Activated CD4-positive, alpha-beta T cell treated with anti-CD3 and anti-CD28 coated beads, Interleukin-10, Interleukin-2, amounts not matched to agents 100 ng/mL and 50 ng/mL, durations not matched to agents 16 hours and 8 hours (primary cell): ENCODE measurements at regions not wholly inside any gene's neighbourhood (a gene's known extent, or its start where the extent isn't known, plus 50 kb on each side); places are given as distances from the start of the nearest gene placed in this dataset.
A peak's percentile ranks its signal among the peaks of the same experiment; 100 is the strongest.
"Not testable (repeated sequence)": the region's sequence is repeated elsewhere in the genome, so short reads cannot be mapped to it uniquely, and the experiment has no call there.

Experiments used
- DNase-seq: peaks from one replicate; pipeline ENCODE4 v3.0.0-alpha.2; 2020

GRCh38 chr7:65145710-65146109 is 139.2 kb upstream of the ERV3-1 start:
- DNase-seq: not testable (repeated sequence)

- DNase-seq: not testable (repeated sequence)
These were observed 138.5 kb upstream of the ERV3-1 start for GRCh38 chr7:65145008-65145407.

DNA sequence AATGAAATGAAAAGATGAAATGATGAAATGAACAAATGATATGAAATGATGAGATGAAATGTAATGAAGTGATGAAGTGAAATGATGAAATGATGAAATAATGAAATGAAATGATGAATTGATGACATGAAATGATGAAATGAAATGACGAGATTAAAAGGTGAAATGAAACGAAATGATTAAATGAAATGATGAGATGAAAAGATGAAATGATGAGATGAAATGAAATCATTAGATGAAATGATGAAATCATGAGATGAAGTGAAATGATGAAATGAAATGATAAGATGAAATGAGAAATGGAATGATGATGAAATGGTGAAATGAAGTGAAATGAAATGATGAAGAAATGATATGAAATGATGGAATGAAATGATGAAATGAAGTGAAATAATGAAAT is 138.1 kb upstream of the ERV3-1 start:
- DNase-seq: not testable (repeated sequence)

DNA sequence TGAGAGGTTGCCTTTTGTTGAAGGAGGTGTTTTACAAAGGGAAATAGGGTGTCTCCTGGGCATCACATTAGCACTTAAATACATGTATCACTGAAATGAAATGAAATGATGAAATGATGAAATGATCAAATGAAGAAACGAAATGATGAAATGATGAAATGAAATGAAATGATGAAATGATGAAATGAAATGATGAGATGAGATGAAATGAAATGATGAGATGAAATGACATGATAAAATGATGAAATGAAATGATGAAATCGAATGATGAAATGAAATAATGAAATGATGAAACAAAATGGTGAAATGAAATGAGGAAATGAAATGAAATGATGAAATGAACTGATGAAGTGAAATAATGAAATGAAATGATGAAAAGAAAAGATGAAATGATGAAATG is 137.6 kb upstream of the ERV3-1 start:
- not testable (repeated sequence) for DNase-seq

GRCh38 chr7:65141894-65142293 is 135.4 kb upstream of the ERV3-1 start:
- DNase-seq: not testable (repeated sequence)

DNA sequence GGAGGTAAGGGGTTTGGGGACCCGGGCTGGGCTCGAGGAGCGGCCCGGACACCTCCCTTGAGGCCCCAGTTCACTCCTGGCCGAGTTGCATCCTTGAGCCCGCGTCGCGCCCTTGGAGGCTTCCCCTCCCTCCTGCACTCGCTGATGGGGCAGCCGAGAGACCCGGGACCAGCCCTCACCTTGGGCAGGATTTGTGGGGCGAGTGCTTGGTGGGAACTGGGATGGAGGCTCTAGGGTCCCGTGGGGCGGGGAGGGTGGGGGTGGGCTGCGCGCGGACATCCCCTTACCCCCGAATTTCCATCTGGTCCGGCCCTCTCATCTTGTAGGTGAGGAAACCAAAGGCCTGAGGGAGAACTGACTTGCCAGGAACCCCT is 134.9 kb upstream of the ERV3-1 start:
- DNase-seq: not testable (repeated sequence)

- DNase-seq: not testable (repeated sequence)
These were observed 134.3 kb upstream of the ERV3-1 start for GRCh38 chr7:65140543-65141404.

DNA sequence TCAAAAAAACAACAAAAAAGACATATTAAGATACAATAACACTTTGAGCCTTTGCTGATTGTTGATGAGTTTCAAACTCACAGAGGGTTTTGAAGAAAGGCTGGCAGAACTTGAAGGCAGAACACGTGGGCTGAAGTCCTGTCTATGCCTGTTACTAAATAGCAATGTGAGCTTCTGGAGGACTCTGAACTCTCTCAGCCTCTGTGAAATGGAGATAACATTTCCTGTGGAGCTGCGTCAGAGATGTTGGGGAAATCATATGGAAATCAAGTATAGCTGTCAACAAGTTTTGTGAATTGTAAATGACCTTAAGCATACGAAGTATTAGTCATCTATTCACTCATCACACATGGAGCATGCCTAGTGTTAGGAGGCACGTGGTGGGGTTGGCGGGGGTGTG is 130.4 kb upstream of the ERV3-1 start:
- DNase-seq: not testable (repeated sequence)

- not testable (repeated sequence) for DNase-seq
These were observed 126.6 kb upstream of the ERV3-1 start for GRCh38 chr7:65133087-65133486.

DNA sequence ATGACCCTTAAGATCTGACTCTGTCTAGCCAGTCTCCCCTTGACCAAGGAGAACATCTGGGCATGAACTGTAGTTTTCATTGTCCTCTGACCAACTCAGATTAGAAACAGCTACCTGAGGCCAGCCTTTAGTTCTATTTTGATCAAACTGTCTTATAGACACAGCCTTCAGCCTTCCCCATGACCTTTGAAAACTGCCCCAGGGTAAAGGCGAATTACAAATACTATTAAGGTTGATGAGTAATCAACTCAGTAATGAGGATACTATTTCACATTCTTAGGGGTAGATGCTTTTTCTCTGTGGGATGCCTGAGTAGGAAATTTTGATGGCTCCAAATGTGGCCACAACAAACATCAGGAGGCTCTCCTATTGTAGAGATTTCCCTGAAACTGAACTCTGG is 125.8 kb upstream of the ERV3-1 start:
- DNase-seq: not testable (repeated sequence)

GRCh38 chr7:65127364-65127763 is 120.9 kb upstream of the ERV3-1 start:
- DNase-seq: not testable (repeated sequence)

DNA sequence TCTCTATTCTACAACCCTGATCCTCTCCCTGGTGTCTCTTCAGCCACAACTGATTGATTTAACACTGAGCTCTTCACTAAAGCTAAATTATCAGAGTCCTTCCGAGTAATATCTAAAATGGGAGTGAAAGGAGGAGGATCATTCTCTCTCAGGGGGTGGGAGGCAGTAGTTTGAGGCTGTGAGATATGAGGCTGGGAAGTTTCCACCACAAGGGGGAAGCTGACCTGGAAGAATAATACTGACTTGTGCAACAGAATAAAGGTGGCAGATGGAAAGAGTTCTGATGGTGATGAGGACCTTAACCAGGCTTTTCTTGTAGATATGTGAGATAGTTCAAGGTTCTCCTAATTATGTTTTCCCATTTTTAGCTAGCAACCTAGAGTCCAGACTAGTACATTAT is 118.1 kb upstream of the ERV3-1 start:
- DNase-seq: not testable (repeated sequence)

GRCh38 chr7:65105650-65106203 is 99.2 kb upstream of the ERV3-1 start:
- DNase-seq: peak; percentile 0

DNA sequence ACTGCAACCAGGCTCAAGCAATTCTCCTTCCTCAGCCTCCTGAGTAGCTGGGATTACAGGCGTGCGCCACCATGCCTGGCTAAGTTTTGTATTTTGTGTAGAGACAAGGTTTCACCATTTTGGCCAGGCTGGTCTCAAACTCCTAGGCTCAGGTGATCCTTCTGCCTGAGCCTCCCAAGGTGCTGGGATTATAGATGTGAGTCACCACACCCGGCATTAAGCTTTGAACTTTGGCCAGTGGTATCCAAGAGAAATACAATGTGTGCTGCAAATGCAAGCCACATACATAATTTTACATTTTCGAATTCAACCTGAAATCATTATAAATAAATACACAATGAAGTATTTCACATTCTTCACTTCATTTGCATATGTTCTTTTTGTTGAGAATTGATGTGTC is 94.0 kb upstream of the ERV3-1 start:
- DNase-seq: not testable (repeated sequence)

- not testable (repeated sequence) for DNase-seq
These were observed 75.2 kb upstream of the ERV3-1 start for GRCh38 chr7:65081669-65082055.

- peak; percentile 92 for DNase-seq
These were observed 74.5 kb upstream of the ERV3-1 start for GRCh38 chr7:65080799-65081668.

- not testable (repeated sequence) for DNase-seq
These were observed 68.5 kb upstream of the ERV3-1 start for GRCh38 chr7:65074959-65075358.

DNA sequence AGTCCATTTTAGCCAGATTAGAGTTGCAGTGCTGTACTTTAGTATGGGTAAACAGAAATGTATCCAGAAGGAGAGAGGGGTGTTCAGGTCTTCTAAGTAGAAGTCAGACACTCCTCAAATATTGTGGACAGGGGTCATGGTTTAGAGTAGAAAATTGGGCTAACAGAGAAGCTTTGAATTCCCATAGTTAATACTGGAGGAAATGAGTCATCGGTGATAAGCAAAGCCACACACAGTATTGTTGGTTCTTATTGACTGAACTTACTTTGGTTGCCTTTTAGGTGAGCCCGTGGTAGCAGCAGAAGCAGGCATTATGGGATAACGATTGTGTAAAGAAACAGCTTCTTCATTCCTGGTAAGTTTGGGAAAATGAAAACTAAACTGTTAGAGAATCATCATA is 66.7 kb upstream of the ERV3-1 start:
- DNase-seq: not testable (repeated sequence)

DNA sequence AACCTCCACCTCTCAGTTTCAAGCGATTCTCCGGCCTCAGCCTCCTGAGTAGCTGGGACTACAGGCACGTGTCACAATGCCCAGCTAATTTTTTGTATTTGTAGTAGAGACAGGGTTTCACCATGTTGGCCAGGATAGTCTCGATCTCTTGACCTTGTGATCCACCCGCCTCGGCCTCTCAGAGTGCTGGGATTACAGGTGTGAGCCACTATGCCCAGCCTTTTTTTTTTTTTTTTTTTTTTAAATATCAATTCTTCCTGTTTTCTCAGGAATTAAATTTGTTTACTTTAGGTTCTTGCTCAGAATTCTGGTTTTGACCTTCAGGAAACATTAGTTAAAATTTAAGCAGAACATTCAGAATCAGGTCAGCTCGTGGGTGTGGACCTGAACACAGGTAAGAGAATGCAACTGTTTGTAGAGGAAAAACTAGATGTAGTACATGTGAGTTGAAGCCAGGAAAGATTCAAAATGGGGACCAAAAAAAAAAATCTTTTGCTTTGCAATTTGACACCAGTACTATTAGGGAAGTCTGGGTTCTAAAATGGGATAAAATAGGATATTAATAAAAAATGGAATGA is 65.5 kb upstream of the ERV3-1 start:
- not testable (repeated sequence) for DNase-seq

DNA sequence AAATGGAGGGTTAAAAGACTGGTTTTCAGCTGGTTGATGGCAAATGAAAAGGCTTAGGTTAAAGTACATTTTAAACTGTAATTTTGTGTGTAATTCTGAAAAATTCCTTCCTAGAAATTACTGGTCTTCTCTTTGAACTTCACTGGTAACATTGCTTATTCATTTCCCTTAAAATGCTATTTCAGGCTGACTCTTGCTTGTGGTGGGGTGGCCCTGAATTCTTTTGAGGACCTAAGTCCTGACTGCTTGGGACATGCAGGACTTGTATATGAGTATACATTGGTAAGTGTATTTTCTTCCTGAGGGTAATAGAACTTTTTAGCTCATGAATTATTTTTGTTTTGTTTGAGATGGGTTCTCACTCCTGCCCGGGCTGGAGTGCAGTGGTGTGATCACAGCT is 63.0 kb upstream of the ERV3-1 start:
- not testable (repeated sequence) for DNase-seq

GRCh38 chr7:65062566-65062965 is 56.1 kb upstream of the ERV3-1 start:
- not testable (repeated sequence) for DNase-seq

DNA sequence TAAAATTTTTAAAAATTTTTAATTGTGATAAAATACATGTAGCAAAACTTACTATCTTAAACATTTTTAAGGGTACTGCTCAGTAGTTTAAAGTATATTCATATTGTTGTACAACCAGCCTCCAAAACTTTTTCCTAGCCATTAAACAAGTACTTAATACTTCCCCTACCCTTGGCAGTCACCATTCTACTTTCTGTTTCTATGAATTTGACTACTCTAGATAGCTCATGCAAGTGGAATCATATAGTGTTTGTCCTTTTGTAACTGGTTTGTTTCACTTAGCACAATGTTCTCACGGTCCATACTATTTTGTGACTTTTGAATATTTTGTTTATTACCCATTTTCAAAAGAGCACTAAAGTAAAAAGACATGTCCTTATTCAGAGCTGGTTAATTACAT is 52.8 kb upstream of the ERV3-1 start:
- not testable (repeated sequence) for DNase-seq
